ENCODE measurements at regions not wholly inside any gene's neighbourhood (a gene's known extent, or its start where the extent isn't known, plus 50 kb on each side); places are given as distances from the start of the nearest gene placed in this dataset.

- 78% methylated on average over 3 of the region's 3 CpGs; no CpG with 5 or more reads in 1 of the 2 experiments for WGBS, 2 experiments (ENCODE audit: extremely low coverage in 1 of 2, insufficient coverage in 1 of 2, insufficient read length in 1 of 2, insufficient replicate concordance in 2 of 2, low coverage in 1 of 2, low lambda C conversion rate in 2 of 2, missing lambda C conversion rate in 1 of 2)
- no peak for TF ChIP-seq RBBP5 (IDR thresholded peaks at IDR 0.05; ENCODE audit: borderline replicate concordance, low read depth, low read length)
- TF ChIP-seq BCL11A (IDR thresholded peaks at IDR 0.05; ENCODE audit: low read depth in 2 of 2, low read length in 2 of 2), result no peak
- TF ChIP-seq BACH1 (IDR thresholded peaks at IDR 0.05; ENCODE audit: low read length), result no peak
- TF ChIP-seq SP1 (IDR thresholded peaks at IDR 0.05; ENCODE audit: low read depth, low read length), result no peak
- TF ChIP-seq SP4 (IDR thresholded peaks at IDR 0.05; ENCODE audit: low read length), result no peak
- TF ChIP-seq GTF2F1 (IDR thresholded peaks at IDR 0.05; ENCODE audit: borderline replicate concordance, low read depth, low read length), result no peak
- no peak for TF ChIP-seq CTCF (IDR thresholded peaks at IDR 0.05; ENCODE audit: control extremely low read depth in 1 of 3, insufficient read depth in 1 of 3, low read depth in 1 of 3, low read length in 3 of 3)
- no peak for TF ChIP-seq MAX (IDR thresholded peaks at IDR 0.05)
- TF ChIP-seq SAP30 (IDR thresholded peaks at IDR 0.05; ENCODE audit: insufficient read depth, insufficient replicate concordance, low read length), result no peak
- TF ChIP-seq HDAC6 (IDR thresholded peaks at IDR 0.05; ENCODE audit: low read depth, low read length), result no peak
These were observed 111.2 kb upstream of the CLDN10 start for GRCh38 chr13:95441326-95441725.

More at GRCh38 chr13:95441326-95441725, 111.2 kb upstream of the CLDN10 start:
- no peak overlapping the region for H3K9ac ChIP-seq (replicated peaks in 1 of 4; ENCODE audit: extremely low read depth in 1 of 4, low read depth in 3 of 4, low read length in 3 of 4)
- peaks cover 0 to 5% (median 0%) of the 10 kb centered on the region in 4 experiments; a peak in 1 of 7 replicates for H3K4me1 ChIP-seq (replicated peaks in 1 of 4; ENCODE audit: control insufficient read depth in 3 of 4, insufficient read depth in 4 of 4, low read length in 3 of 4)
- no peak overlapping the region for H2BK15ac ChIP-seq (ENCODE audit: low read length)
- DNase-seq (ENCODE audit: low read depth in 1 of 2, low spot score in 2 of 2) (no peak), FAIRE-seq (no peak)
- no peaks in the 10 kb centered on the region for H3K79me1 ChIP-seq (ENCODE audit: low read depth, low read length)
- H2AK5ac ChIP-seq (ENCODE audit: low read depth, low read length), result no peak overlapping the region
- H3K4ac ChIP-seq (replicated peaks; ENCODE audit: insufficient read length, low read depth, low read length), result no peak overlapping the region
- no peak overlapping the region for H2BK120ac ChIP-seq (replicated peaks; ENCODE audit: low read depth, low read length)
- no peak overlapping the region for H3K27ac ChIP-seq (ENCODE audit: low read depth, low read length)
- no peak overlapping the region for H3K56ac ChIP-seq (replicated peaks; ENCODE audit: insufficient read length, low read depth, low read length)
- H3K79me2 ChIP-seq (ENCODE audit: control insufficient read depth in 1 of 2, insufficient read depth in 2 of 2, low read length in 2 of 2), result no peaks in the 10 kb centered on the region
- no peak overlapping the region for H2BK5ac ChIP-seq (ENCODE audit: low read depth, low read length)
- no peaks in the 10 kb centered on the region for H3K23me2 ChIP-seq (ENCODE audit: low read depth, low read length)
- no peak overlapping the region for H3K4me3 ChIP-seq (ENCODE audit: extremely low read depth in 1 of 4, insufficient read depth in 2 of 4, low read depth in 3 of 4, low read length in 4 of 4)
- H4K8ac ChIP-seq (ENCODE audit: extremely low read depth, insufficient read depth, low read length), result no peak overlapping the region
- no peaks in the 10 kb centered on the region for H3K9me3 ChIP-seq (ENCODE audit: insufficient read depth in 2 of 2, low read depth in 1 of 2, low read length in 1 of 2)
- no peak overlapping the region for H4K5ac ChIP-seq (ENCODE audit: insufficient read length, low read depth, low read length)
- no peak overlapping the region for H2BK12ac ChIP-seq (ENCODE audit: low read depth, low read length)
- H2BK20ac ChIP-seq (ENCODE audit: low read length), result no peak overlapping the region
- H3K18ac ChIP-seq (ENCODE audit: extremely low read depth, low read length), result no peak overlapping the region
- H2AFZ ChIP-seq (ENCODE audit: low read length), result no peak overlapping the region
- no peak overlapping the region for H3K4me2 ChIP-seq (ENCODE audit: insufficient read depth in 1 of 2, low read depth in 2 of 2, low read length in 2 of 2)
- no peaks in the 10 kb centered on the region for H3K36me3 ChIP-seq (ENCODE audit: control insufficient read depth in 2 of 4, insufficient read depth in 4 of 4, low read length in 3 of 4)
- H4K20me1 ChIP-seq (replicated peaks in 1 of 2; ENCODE audit: control insufficient read depth in 1 of 2, insufficient read depth in 2 of 2, low read length in 2 of 2), result no peaks in the 10 kb centered on the region
- POLR2A ChIA-PET (ENCODE audit: partially characterized antibody), result no interaction called here
- no peak overlapping the region for H4K91ac ChIP-seq (replicated peaks; ENCODE audit: insufficient read length, low read length)
- CTCF ChIA-PET (ENCODE audit: partially characterized antibody), result interaction anchor here (0.9 to 1.5 kb wide), 3 partner anchors 9 to 252 kb away, joined by 3 to 5 read pairs (median 4); no protein-coding TSS in a partner anchor
- no peak overlapping the region for H3K23ac ChIP-seq (ENCODE audit: insufficient read length)
- H3K14ac ChIP-seq (ENCODE audit: insufficient read length), result no peak overlapping the region
- H3K27me3 ChIP-seq (replicated peaks in 1 of 4; ENCODE audit: control insufficient read depth in 3 of 4, extremely low read depth in 1 of 4, insufficient read depth in 3 of 4, low read length in 3 of 4), result no peaks in the 10 kb centered on the region

Data from H1 (cell line).